ENCODE measurements at regions not wholly inside any gene's neighbourhood (a gene's known extent, or its start where the extent isn't known, plus 50 kb on each side); places are given as distances from the start of the nearest gene placed in this dataset.
A peak's percentile ranks its signal among the peaks of the same experiment; 100 is the strongest.
"Not testable (repeated sequence)": the region's sequence is repeated elsewhere in the genome, so short reads cannot be mapped to it uniquely, and the experiment has no call there.

DNA sequence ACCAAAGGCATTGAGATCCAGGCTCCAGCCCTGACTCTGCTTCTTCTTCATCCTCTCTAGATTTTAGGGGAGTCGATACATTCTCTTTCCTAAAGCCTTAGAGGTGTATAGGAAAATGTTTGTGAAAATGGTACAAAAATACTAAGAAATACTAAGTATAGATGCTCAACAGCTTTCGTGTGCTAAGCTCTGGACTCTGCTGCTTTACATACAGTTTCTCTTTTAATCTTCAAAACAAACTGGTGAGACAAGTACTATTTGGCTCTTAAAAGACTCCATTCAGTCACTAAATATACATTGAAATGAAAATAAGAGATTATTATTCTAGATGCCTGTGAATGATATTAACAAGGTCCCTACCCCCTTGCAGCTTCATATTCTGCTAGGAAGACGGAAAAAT, 174.5 kb upstream of the TRPM3 start:
- Histone ChIP-seq H3K27me3 (no peaks in the 10 kb centered on the region), H3K27ac (no peak overlapping the region), H3K4me1 (no peaks in the 10 kb centered on the region), H3K36me3 (no peaks in the 10 kb centered on the region), H3K9me3 (peaks cover 0 to 2% (median 0%) of the 10 kb centered on the region in 11 donors), H3K4me3 (no peak overlapping the region)
- DNase-seq (no peak), ATAC-seq (no peak)
- intact Hi-C loops (cut with DNase I) = loop anchor here in 1 of 10 donors (2.0 kb wide), 1 partner anchor 39 kb away; no protein-coding TSS in a partner anchor
- TF ChIP-seq, protein P1, sequence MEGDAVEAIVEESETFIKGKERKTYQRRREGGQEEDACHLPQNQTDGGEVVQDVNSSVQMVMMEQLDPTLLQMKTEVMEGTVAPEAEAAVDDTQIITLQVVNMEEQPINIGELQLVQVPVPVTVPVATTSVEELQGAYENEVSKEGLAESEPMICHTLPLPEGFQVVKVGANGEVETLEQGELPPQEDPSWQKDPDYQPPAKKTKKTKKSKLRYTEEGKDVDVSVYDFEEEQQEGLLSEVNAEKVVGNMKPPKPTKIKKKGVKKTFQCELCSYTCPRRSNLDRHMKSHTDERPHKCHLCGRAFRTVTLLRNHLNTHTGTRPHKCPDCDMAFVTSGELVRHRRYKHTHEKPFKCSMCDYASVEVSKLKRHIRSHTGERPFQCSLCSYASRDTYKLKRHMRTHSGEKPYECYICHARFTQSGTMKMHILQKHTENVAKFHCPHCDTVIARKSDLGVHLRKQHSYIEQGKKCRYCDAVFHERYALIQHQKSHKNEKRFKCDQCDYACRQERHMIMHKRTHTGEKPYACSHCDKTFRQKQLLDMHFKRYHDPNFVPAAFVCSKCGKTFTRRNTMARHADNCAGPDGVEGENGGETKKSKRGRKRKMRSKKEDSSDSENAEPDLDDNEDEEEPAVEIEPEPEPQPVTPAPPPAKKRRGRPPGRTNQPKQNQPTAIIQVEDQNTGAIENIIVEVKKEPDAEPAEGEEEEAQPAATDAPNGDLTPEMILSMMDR (IDR thresholded peaks at IDR 0.05) = no peak
- WGBS, 2 donors = 73 to 90% methylated on average over 3 of the region's 3 CpGs

DNA sequence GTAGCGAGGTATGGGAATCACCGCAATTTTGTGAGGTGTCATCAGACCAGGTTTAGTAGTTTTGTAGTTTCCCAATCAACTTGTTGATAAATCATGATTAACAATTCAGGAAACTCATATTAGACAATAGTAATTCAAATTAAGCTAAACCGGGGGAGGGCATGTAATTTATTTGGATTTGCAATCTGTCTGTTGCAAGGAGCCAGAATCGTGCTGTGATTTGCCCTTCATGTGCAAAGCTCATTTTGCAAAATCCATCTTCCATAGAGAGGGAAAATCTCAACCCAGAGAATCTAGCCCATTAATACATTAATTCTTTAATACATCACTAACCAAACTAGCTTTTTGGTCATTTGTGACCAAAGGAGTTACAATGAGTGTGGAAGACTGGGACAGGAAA, 164.7 kb upstream of the TRPM3 start:
- WGBS, 2 donors = 70 to 78% methylated on average over 4 of the region's 4 CpGs
- no peak overlapping the region for H3K4me3 ChIP-seq
- intact Hi-C loops (cut with DNase I) = loop anchor here in 6 of 10 donors (5.0 to 10.0 kb wide), 5 partner anchors 481 to 739 kb away; partner anchors contain the start of gene CEMIP2 (in 2 of the 6)
- H3K27ac ChIP-seq = no peak overlapping the region
- H3K9me3 ChIP-seq = no peaks in the 10 kb centered on the region
- H3K27me3 ChIP-seq = no peaks in the 10 kb centered on the region
- TF ChIP-seq, protein P1 (IDR thresholded peaks at IDR 0.05) = no peak
- H3K36me3 ChIP-seq = no peaks in the 10 kb centered on the region
- ATAC-seq (no peak), DNase-seq (no peak)
- H3K4me1 ChIP-seq = peaks cover 0 to 8% (median 0%) of the 10 kb centered on the region in 9 donors

DNA sequence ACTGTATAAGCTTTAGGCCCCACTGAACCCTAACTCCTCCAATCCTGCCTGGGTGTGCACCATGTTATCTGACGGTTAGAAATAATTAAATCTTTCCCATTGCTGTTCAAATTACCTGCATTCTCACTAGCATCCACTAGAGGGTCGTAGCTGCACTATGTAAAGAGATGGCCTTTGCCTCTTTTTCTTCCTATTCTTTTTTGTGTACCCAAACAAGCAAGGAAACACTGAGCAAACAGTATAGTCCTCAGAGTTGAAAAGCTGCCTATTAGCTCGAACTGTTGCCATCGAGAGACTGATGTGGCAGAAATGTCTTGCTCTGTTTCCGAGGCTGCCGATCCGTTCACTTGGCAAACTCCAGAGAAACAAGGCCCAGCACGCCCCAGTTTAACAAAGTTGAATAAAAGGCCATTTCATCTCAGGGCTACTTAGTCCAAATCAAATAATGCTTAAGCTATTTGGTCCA, 163.8 kb upstream of the TRPM3 start:
- Histone ChIP-seq H3K27ac (no peak overlapping the region), H3K9me3 (no peaks in the 10 kb centered on the region), H3K4me3 (no peak overlapping the region), H3K36me3 (no peaks in the 10 kb centered on the region), H3K4me1 (peaks cover 0 to 8% (median 0%) of the 10 kb centered on the region in 9 donors), H3K27me3 (no peaks in the 10 kb centered on the region)
- intact Hi-C loops (cut with DNase I) = loop anchor here in 6 of 10 donors (5.0 to 10.0 kb wide), 5 partner anchors 482 to 740 kb away; partner anchors contain the start of gene CEMIP2 (in 2 of the 6)
- TF ChIP-seq, protein P1 (IDR thresholded peaks at IDR 0.05) = peak; percentile 70 to 89 (median 83)
- WGBS, 2 donors = 31 to 32% methylated on average over 8 of the region's 8 CpGs
- peak in 7 of 8 donors; percentile 49 to 74 (median 70) for ATAC-seq
- peak in 1 of 2 donors; percentile 46 for DNase-seq

DNA sequence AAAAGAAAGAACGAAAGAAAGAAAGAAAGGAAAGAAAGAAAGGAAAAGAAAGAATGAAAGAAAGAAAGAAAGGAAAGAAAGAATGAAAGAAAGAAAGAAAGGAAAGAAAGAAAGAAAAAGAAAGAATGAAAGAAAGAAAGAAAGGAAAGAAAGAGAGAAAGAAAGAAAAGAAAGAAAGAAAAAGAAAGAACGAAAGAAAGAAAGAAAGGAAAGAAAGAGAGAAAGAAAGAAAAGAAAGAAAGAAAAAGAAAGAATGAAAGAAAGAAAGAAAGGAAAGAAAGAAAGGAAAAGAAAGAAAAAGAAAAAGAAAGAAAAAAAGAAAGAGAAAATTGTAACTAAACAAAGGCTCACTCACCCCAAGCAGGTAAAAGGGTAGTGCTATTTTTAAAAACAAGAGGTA, 160.7 kb upstream of the TRPM3 start:
- WGBS, 2 donors = 95 to 100% methylated on average over 1 to 2 of the region's 2 CpGs
- H3K27ac ChIP-seq, DNase-seq, H3K4me3 ChIP-seq, ATAC-seq, H3K4me1 ChIP-seq, H3K9me3 ChIP-seq, H3K27me3 ChIP-seq, H3K36me3 ChIP-seq: not testable (repeated sequence)
- intact Hi-C loops (cut with DNase I) = loop anchor here in 5 of 10 donors (10.0 kb wide), 4 partner anchors 493 to 743 kb away; no protein-coding TSS in a partner anchor

DNA sequence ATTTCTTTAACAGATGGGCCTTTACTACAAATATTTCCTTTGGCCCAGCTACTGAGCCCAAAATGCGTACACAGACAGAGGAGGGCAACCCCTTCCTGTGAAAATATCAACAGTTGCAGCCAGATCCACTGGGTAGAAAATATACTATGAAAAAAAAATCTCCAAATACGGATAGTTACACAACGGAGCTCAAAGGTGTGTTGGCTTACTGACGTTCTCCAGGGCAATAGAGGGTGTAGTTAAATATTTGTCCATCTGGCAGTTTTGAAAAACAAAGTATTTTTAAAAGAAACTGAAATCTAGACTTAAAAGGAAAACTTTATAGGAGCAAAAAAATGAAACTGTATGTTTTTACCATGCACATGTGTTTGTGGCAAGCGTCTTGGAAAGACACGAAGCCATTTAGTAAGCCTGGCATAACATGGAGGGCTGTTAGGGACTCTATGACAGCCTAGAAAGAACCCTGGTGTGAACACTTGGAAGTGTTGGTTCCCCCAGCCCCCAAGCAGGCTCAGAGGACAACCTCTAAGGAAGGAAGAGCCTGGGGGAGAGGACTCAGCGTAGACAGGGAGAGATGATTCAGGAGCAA, 157.8 kb upstream of the TRPM3 start:
- 64 to 67% methylated on average over 7 of the region's 7 CpGs for WGBS, 2 donors
- Histone ChIP-seq H3K27ac (no peak overlapping the region), H3K4me3 (no peak overlapping the region), H3K27me3 (no peaks in the 10 kb centered on the region), H3K36me3 (no peaks in the 10 kb centered on the region), H3K9me3 (no peaks in the 10 kb centered on the region), H3K4me1 (no peaks in the 10 kb centered on the region)
- intact Hi-C loops (cut with DNase I) = no loop called here
- DNase-seq (no peak), ATAC-seq (no peak)
- TF ChIP-seq, protein P1 (IDR thresholded peaks at IDR 0.05) = no peak
